HepG2 (cell line): ENCODE measurements at regions not wholly inside any gene's neighbourhood (a gene's known extent, or its start where the extent isn't known, plus 50 kb on each side); places are given as distances from the start of the nearest gene placed in this dataset.

ENCODE experiments used
- ATAC-seq: fragments of 200-7000 bp; cut with Tn5 transposase; 3 replicates; pipeline ENCODE4 v1.9.1; 2020; ENCODE audit warnings: mild to moderate bottlenecking, moderate library complexity
- BruUV-seq: library from RNA; stranded (reverse); fragments of 400-500 nt; replicated peaks from 2 replicates; lab custom pipeline; 2021; lab: Mats Ljungman, UMichigan
- CTCF ChIA-PET: fragments of 300-600 bp; formaldehyde crosslinking; extraction: SDS; loops from one replicate; lab custom pipeline; 2021; ENCODE audit warnings: low total read pairs, inconsistent platforms, low intra/inter-chr PET ratio; lab: Yijun Ruan, JAX
- POLR2A ChIA-PET: fragments of 350-600 bp; sonication (Branson Sonifier 250); formaldehyde crosslinking; loops from one replicate; lab custom pipeline; 2020; ENCODE audit warnings: antibody characterized with exemption, inconsistent platforms; lab: Yijun Ruan, JAX
- DNase-seq: peaks from one replicate; pipeline ENCODE4 v3.0.0-alpha.2; 2015; ENCODE audit warnings: low spot score
- FAIRE-seq: peaks from 3 replicates; lab custom pipeline; 2011; peaks lifted over from hg19 to GRCh38; lab: Jason Lieb, UNC
- H2AFZ ChIP-seq: one replicate; pipeline ENCODE4 v1.6.1; 2011; ENCODE audit warnings: low read length, inconsistent platforms
- H3K27ac ChIP-seq: fragments of 300-600 bp; 3 replicates; pipeline ENCODE4 v1.8.0; 2011; ENCODE audit warnings: mixed run types, mild to moderate bottlenecking, mixed read lengths, low read length, inconsistent platforms; ENCODE audit not compliant: insufficient read depth; ENCODE audit errors: extremely low read length
- H3K27me3 ChIP-seq, 2 experiments: fragments of 200-600 bp in 1 of 2; 2 replicates in 1 of 2; 3 replicates in 1 of 2; pipeline versions ENCODE4 v1.6.0 to v1.8.0; 2011; ENCODE audit warnings: low read length in 2 of 2, mild to moderate bottlenecking in 2 of 2, moderate library complexity in 2 of 2, inconsistent platforms in 1 of 2; ENCODE audit not compliant: insufficient read depth in 2 of 2, control insufficient read depth in 1 of 2
- H3K36me3 ChIP-seq, 2 experiments: fragments of 200-600 bp in 1 of 2; replicated peaks in 1 of 2; 2 replicates in 1 of 2; 3 replicates in 1 of 2; pipeline versions ENCODE4 v1.5.1 to v1.8.0; 2011; ENCODE audit warnings: low read length in 2 of 2, inconsistent platforms in 1 of 2; ENCODE audit not compliant: insufficient read depth in 2 of 2, control insufficient read depth in 1 of 2
- H3K4me1 ChIP-seq: 2 replicates; pipeline ENCODE4 v1.5.1; 2012; ENCODE audit warnings: low read length, inconsistent platforms; ENCODE audit not compliant: insufficient read depth
- H3K4me2 ChIP-seq: 2 replicates; pipeline ENCODE4 v1.6.0; 2011; ENCODE audit warnings: low read depth, low read length, inconsistent platforms
- H3K4me3 ChIP-seq, 3 experiments: fragments of 200-600 bp in 1 of 3; sonication (generic), shearing (Covaris generic) in 1 of 3; replicated peaks in 1 of 3; 2 replicates each; pipeline ENCODE4 v1.5.1; 2011 to 2016; ENCODE audit warnings: low read length in 3 of 3, inconsistent platforms in 2 of 3, low read depth in 2 of 3, mild to moderate bottlenecking in 2 of 3, control low read depth in 1 of 3, mixed read lengths in 1 of 3; ENCODE audit not compliant: insufficient read depth in 1 of 3
- H3K79me2 ChIP-seq: one replicate; pipeline ENCODE4 v1.6.1; 2011; ENCODE audit warnings: low read length, inconsistent platforms; ENCODE audit not compliant: insufficient read depth
- H3K9ac ChIP-seq: 2 replicates; pipeline ENCODE4 v1.6.0; 2011; ENCODE audit warnings: mild to moderate bottlenecking, low read depth, low read length, inconsistent platforms; ENCODE audit not compliant: insufficient read depth
- H3K9me3 ChIP-seq: 2 replicates; pipeline ENCODE4 v1.5.1; 2012; ENCODE audit warnings: mild to moderate bottlenecking, low read length
- H4K20me1 ChIP-seq: 2 replicates; pipeline ENCODE4 v1.6.0; 2011; ENCODE audit warnings: inconsistent platforms, mild to moderate bottlenecking, low read length, moderate library complexity; ENCODE audit not compliant: insufficient read depth
- EED ChIP-seq: sonication (generic); formaldehyde crosslinking; IDR thresholded peaks from 2 replicates; pipeline ENCODE4 v1.5.0; 2020; ENCODE audit warnings: mild to moderate bottlenecking, missing genetic modification reagents
- ETV5 ChIP-seq: IDR thresholded peaks from 2 replicates; pipeline ENCODE4 v1.6.1; 2018; ENCODE audit warnings: missing biosample characterization, missing genetic modification reagents, inconsistent platforms, borderline replicate concordance
- GZF1 ChIP-seq: sonication (generic); formaldehyde crosslinking; IDR thresholded peaks from 2 replicates; pipeline ENCODE4 v1.5.1; 2020; ENCODE audit warnings: mild to moderate bottlenecking, missing genetic modification reagents
- KMT2B ChIP-seq: IDR thresholded peaks from 2 replicates; pipeline ENCODE4 v1.6.1; 2016; ENCODE audit warnings: missing genetic modification reagents, missing compliant biosample characterization
- MLX ChIP-seq: IDR thresholded peaks from 2 replicates; pipeline ENCODE4 v1.6.1; 2016
- SAFB2 ChIP-seq: sonication (generic); formaldehyde crosslinking; IDR thresholded peaks from 2 replicates; pipeline ENCODE4 v1.5.1; 2020; ENCODE audit warnings: missing genetic modification reagents, low read depth, mild to moderate bottlenecking, borderline replicate concordance
- SRSF4 ChIP-seq: fragments of 200-400 bp; formaldehyde crosslinking; IDR thresholded peaks from one replicate; pipeline ENCODE4 v1.6.1; 2018; ENCODE audit warnings: mild to moderate bottlenecking, low read depth, low read length, moderate library complexity; ENCODE audit not compliant: poor library complexity, severe bottlenecking
- TBL1XR1 ChIP-seq: fragments of 150-350 bp; IDR thresholded peaks from 2 replicates; pipeline ENCODE4 v1.6.1; 2014; ENCODE audit warnings: borderline replicate concordance, low read length; ENCODE audit not compliant: partially characterized antibody
- YEATS2 ChIP-seq: sonication (generic); formaldehyde crosslinking; IDR thresholded peaks from 2 replicates; pipeline ENCODE4 v1.4.0; 2020; ENCODE audit warnings: missing genetic modification reagents, borderline replicate concordance
- ZFAT ChIP-seq: sonication (generic); formaldehyde crosslinking; conservative IDR thresholded peaks from 2 replicates; pipeline ENCODE4 v1.8.1; 2023; ENCODE audit warnings: missing genetic modification reagents, inconsistent platforms
- ZNF652 ChIP-seq: IDR thresholded peaks from 2 replicates; pipeline ENCODE4 v1.6.1; 2016; ENCODE audit warnings: low read depth, borderline replicate concordance
- ZNF674 ChIP-seq: sonication (generic); formaldehyde crosslinking; IDR thresholded peaks from 2 replicates; pipeline ENCODE4 v1.5.0; 2020; ENCODE audit warnings: low read depth, mild to moderate bottlenecking, missing genetic modification reagents
- ZNF761 ChIP-seq: sonication (generic); formaldehyde crosslinking; conservative IDR thresholded peaks from 2 replicates; pipeline ENCODE4 v1.4.0; 2020; ENCODE audit warnings: mild to moderate bottlenecking, missing genetic modification reagents
- ZNF780A ChIP-seq: sonication (generic); formaldehyde crosslinking; IDR thresholded peaks from 2 replicates; pipeline ENCODE4 v1.8.0; 2022; ENCODE audit warnings: mild to moderate bottlenecking, missing genetic modification reagents, moderate library complexity
- ZNF891 ChIP-seq: sonication (generic); formaldehyde crosslinking; IDR thresholded peaks from 2 replicates; pipeline ENCODE4 v1.5.0; 2020; ENCODE audit warnings: mild to moderate bottlenecking, missing genetic modification reagents
- WGBS: methylation state at CpG from one replicate; pipeline ENCODE4 v1.1.6; 2017; ENCODE audit warnings: low lambda C conversion rate; 5-methylcytosine and 5-hydroxymethylcytosine counted together
- in situ Hi-C: cut with HindIII; loops from 2 replicates; pipeline ENCODE4 v1.10.0; 2017; ENCODE audit warnings: low pct_unique_long_range_greater_than_20kb; ENCODE audit not compliant: extremely low pct_ligation_motif_present
- intact Hi-C: fragments of 100-400 bp; cut with micrococcal nuclease; formaldehyde crosslinking; loops from one replicate; pipeline ENCODE4 v1.10.0; 2022; ENCODE audit not compliant: unreplicated experiment
- TF ChIP-seq, protein P1 (sequence below): sonication (generic); formaldehyde crosslinking; IDR thresholded peaks from 2 replicates; pipeline ENCODE4 v1.9.0; 2022; ENCODE audit warnings: missing genetic modification reagents, mild to moderate bottlenecking, borderline replicate concordance
- TF ChIP-seq, protein P2 (sequence below): sonication (generic); formaldehyde crosslinking; IDR thresholded peaks from 2 replicates; pipeline ENCODE4 v1.4.0; 2020; ENCODE audit warnings: missing genetic modification reagents

GRCh38 chr9:105994970-105995369 lies 300.6 kb downstream of the TMEM38B start:
- in situ Hi-C loops = no loop called here
- Histone ChIP-seq H3K4me2 (no peak overlapping the region), H2AFZ (no peak overlapping the region), H3K4me1 (no peaks in the 10 kb centered on the region)
- TF ChIP-seq ZNF891 (CRISPR knock-in tag) (no peak), SRSF4 (no peak), ZNF674 (CRISPR knock-in tag) (no peak), ZNF780A (CRISPR knock-in tag) (no peak), MLX (no peak), YEATS2 (no peak), EED (no peak), SAFB2 (no peak), ZNF761 (no peak), ETV5 (CRISPR knock-in tag) (no peak), GZF1 (CRISPR knock-in tag) (no peak), KMT2B (CRISPR knock-in tag) (no peak), ZFAT (no peak), ZNF652 (CRISPR knock-in tag) (no peak), TBL1XR1 (no peak)
- TF ChIP-seq, protein P1, sequence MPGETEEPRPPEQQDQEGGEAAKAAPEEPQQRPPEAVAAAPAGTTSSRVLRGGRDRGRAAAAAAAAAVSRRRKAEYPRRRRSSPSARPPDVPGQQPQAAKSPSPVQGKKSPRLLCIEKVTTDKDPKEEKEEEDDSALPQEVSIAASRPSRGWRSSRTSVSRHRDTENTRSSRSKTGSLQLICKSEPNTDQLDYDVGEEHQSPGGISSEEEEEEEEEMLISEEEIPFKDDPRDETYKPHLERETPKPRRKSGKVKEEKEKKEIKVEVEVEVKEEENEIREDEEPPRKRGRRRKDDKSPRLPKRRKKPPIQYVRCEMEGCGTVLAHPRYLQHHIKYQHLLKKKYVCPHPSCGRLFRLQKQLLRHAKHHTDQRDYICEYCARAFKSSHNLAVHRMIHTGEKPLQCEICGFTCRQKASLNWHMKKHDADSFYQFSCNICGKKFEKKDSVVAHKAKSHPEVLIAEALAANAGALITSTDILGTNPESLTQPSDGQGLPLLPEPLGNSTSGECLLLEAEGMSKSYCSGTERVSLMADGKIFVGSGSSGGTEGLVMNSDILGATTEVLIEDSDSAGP (CRISPR knock-in tag) = no peak
- TF ChIP-seq, protein P2, sequence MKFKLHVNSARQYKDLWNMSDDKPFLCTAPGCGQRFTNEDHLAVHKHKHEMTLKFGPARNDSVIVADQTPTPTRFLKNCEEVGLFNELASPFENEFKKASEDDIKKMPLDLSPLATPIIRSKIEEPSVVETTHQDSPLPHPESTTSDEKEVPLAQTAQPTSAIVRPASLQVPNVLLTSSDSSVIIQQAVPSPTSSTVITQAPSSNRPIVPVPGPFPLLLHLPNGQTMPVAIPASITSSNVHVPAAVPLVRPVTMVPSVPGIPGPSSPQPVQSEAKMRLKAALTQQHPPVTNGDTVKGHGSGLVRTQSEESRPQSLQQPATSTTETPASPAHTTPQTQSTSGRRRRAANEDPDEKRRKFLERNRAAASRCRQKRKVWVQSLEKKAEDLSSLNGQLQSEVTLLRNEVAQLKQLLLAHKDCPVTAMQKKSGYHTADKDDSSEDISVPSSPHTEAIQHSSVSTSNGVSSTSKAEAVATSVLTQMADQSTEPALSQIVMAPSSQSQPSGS = no peak
- TF ChIP-seq, all 625 proteins: peak for 0
- FAIRE-seq (no peak), DNase-seq (no peak), ATAC-seq (no peak)
- Histone ChIP-seq H4K20me1 (no peaks in the 10 kb centered on the region), H3K27ac (no peak overlapping the region), H3K9ac (no peak overlapping the region), H3K79me2 (no peaks in the 10 kb centered on the region), H3K27me3 (no peaks in the 10 kb centered on the region), H3K4me3 (no peak overlapping the region), H3K9me3 (no peaks in the 10 kb centered on the region), H3K36me3 (no peaks in the 10 kb centered on the region)
- CTCF ChIA-PET = no interaction called here
- intact Hi-C loops = no loop called here
- no CpG with 5 or more reads among the region's 2 CpGs for WGBS
- POLR2A ChIA-PET = no interaction called here
- no TSS peak for BruUV-seq
